NCI-H2196 treated with DMSO at 0.1 percent for 48 hours (cell line): ENCODE measurements at regions not wholly inside any gene's neighbourhood (a gene's known extent, or its start where the extent isn't known, plus 50 kb on each side); places are given as distances from the start of the nearest gene placed in this dataset.
"Not testable (repeated sequence)": the region's sequence is repeated elsewhere in the genome, so short reads cannot be mapped to it uniquely, and the experiment has no call there.

Experiments
- DNase-seq: peaks from one replicate; lab custom pipeline; 2025; ENCODE audit not compliant: unreplicated experiment; lab: John Stamatoyannopoulos, UW

GRCh38 chr10:15430969-15431771 is 60.1 kb upstream of the FAM171A1 start:
- DNase-seq: no peak

GRCh38 chr10:15428681-15429080 is 57.6 kb upstream of the FAM171A1 start:
- DNase-seq: no peak

GRCh38 chr10:15427843-15428414 is 56.8 kb upstream of the FAM171A1 start:
- DNase-seq: no peak

GRCh38 chr10:15426558-15426957 is 55.5 kb upstream of the FAM171A1 start:
- DNase-seq: no peak

- no peak for DNase-seq
Measured at GRCh38 chr10:15426115-15426514, 55.0 kb upstream of the FAM171A1 start.

- DNase-seq: not testable (repeated sequence)
Measured at GRCh38 chr10:15421875-15422274, 50.8 kb upstream of the FAM171A1 start.
